HepG2 (cell line): ENCODE measurements at regions not wholly inside any gene's neighbourhood (a gene's known extent, or its start where the extent isn't known, plus 50 kb on each side); places are given as distances from the start of the nearest gene placed in this dataset.

Experiments used
- ATAC-seq: fragments of 200-7000 bp; cut with Tn5 transposase; 3 replicates; pipeline ENCODE4 v1.9.1; 2020; ENCODE audit warnings: mild to moderate bottlenecking, moderate library complexity
- BruUV-seq: library from RNA; stranded (reverse); fragments of 400-500 nt; replicated peaks from 2 replicates; lab custom pipeline; 2021; lab: Mats Ljungman, UMichigan
- CTCF ChIA-PET: fragments of 300-600 bp; formaldehyde crosslinking; extraction: SDS; loops from one replicate; lab custom pipeline; 2021; ENCODE audit warnings: low total read pairs, inconsistent platforms, low intra/inter-chr PET ratio; lab: Yijun Ruan, JAX
- POLR2A ChIA-PET: fragments of 350-600 bp; sonication (Branson Sonifier 250); formaldehyde crosslinking; loops from one replicate; lab custom pipeline; 2020; ENCODE audit warnings: antibody characterized with exemption, inconsistent platforms; lab: Yijun Ruan, JAX
- DNase-seq: peaks from one replicate; pipeline ENCODE4 v3.0.0-alpha.2; 2015; ENCODE audit warnings: low spot score
- FAIRE-seq: peaks from 3 replicates; lab custom pipeline; 2011; peaks lifted over from hg19 to GRCh38; lab: Jason Lieb, UNC
- H2AFZ ChIP-seq: one replicate; pipeline ENCODE4 v1.6.1; 2011; ENCODE audit warnings: low read length, inconsistent platforms
- H3K27ac ChIP-seq: fragments of 300-600 bp; 3 replicates; pipeline ENCODE4 v1.8.0; 2011; ENCODE audit warnings: mixed run types, mild to moderate bottlenecking, mixed read lengths, low read length, inconsistent platforms; ENCODE audit not compliant: insufficient read depth; ENCODE audit errors: extremely low read length
- H3K27me3 ChIP-seq, 2 experiments: fragments of 200-600 bp in 1 of 2; 2 replicates in 1 of 2; 3 replicates in 1 of 2; pipeline versions ENCODE4 v1.6.0 to v1.8.0; 2011; ENCODE audit warnings: low read length in 2 of 2, mild to moderate bottlenecking in 2 of 2, moderate library complexity in 2 of 2, inconsistent platforms in 1 of 2; ENCODE audit not compliant: insufficient read depth in 2 of 2, control insufficient read depth in 1 of 2
- H3K36me3 ChIP-seq, 2 experiments: fragments of 200-600 bp in 1 of 2; replicated peaks in 1 of 2; 2 replicates in 1 of 2; 3 replicates in 1 of 2; pipeline versions ENCODE4 v1.5.1 to v1.8.0; 2011; ENCODE audit warnings: low read length in 2 of 2, inconsistent platforms in 1 of 2; ENCODE audit not compliant: insufficient read depth in 2 of 2, control insufficient read depth in 1 of 2
- H3K4me1 ChIP-seq: 2 replicates; pipeline ENCODE4 v1.5.1; 2012; ENCODE audit warnings: low read length, inconsistent platforms; ENCODE audit not compliant: insufficient read depth
- H3K4me2 ChIP-seq: 2 replicates; pipeline ENCODE4 v1.6.0; 2011; ENCODE audit warnings: low read depth, low read length, inconsistent platforms
- H3K4me3 ChIP-seq, 3 experiments: fragments of 200-600 bp in 1 of 3; sonication (generic), shearing (Covaris generic) in 1 of 3; replicated peaks in 1 of 3; 2 replicates each; pipeline ENCODE4 v1.5.1; 2011 to 2016; ENCODE audit warnings: low read length in 3 of 3, inconsistent platforms in 2 of 3, low read depth in 2 of 3, mild to moderate bottlenecking in 2 of 3, control low read depth in 1 of 3, mixed read lengths in 1 of 3; ENCODE audit not compliant: insufficient read depth in 1 of 3
- H3K79me2 ChIP-seq: one replicate; pipeline ENCODE4 v1.6.1; 2011; ENCODE audit warnings: low read length, inconsistent platforms; ENCODE audit not compliant: insufficient read depth
- H3K9ac ChIP-seq: 2 replicates; pipeline ENCODE4 v1.6.0; 2011; ENCODE audit warnings: mild to moderate bottlenecking, low read depth, low read length, inconsistent platforms; ENCODE audit not compliant: insufficient read depth
- H3K9me3 ChIP-seq: 2 replicates; pipeline ENCODE4 v1.5.1; 2012; ENCODE audit warnings: mild to moderate bottlenecking, low read length
- H4K20me1 ChIP-seq: 2 replicates; pipeline ENCODE4 v1.6.0; 2011; ENCODE audit warnings: inconsistent platforms, mild to moderate bottlenecking, low read length, moderate library complexity; ENCODE audit not compliant: insufficient read depth
- ARHGAP35 ChIP-seq: sonication (generic); formaldehyde crosslinking; IDR thresholded peaks from 2 replicates; pipeline ENCODE4 v1.9.0; 2022; ENCODE audit warnings: mild to moderate bottlenecking, inconsistent platforms, moderate library complexity, missing genetic modification reagents, borderline replicate concordance
- CSRNP2 ChIP-seq: sonication (generic); formaldehyde crosslinking; conservative IDR thresholded peaks from 2 replicates; pipeline ENCODE4 v1.8.0; 2022; ENCODE audit warnings: low read depth, missing genetic modification reagents
- FOXO4 ChIP-seq: sonication (generic); formaldehyde crosslinking; conservative IDR thresholded peaks from 2 replicates; pipeline ENCODE4 v1.8.1; 2023; ENCODE audit warnings: missing genetic modification reagents
- IRX3 ChIP-seq: sonication (generic); formaldehyde crosslinking; IDR thresholded peaks from 2 replicates; pipeline ENCODE4 v1.8.1; 2023; ENCODE audit warnings: mild to moderate bottlenecking, low read depth, missing genetic modification reagents, borderline replicate concordance
- MTF2 ChIP-seq: sonication (generic); formaldehyde crosslinking; IDR thresholded peaks from 2 replicates; pipeline ENCODE4 v1.5.0; 2020; ENCODE audit warnings: missing genetic modification reagents, borderline replicate concordance
- ZFP37 ChIP-seq: sonication (generic); formaldehyde crosslinking; IDR thresholded peaks from 2 replicates; pipeline ENCODE4 v1.4.0; 2020; ENCODE audit warnings: missing genetic modification reagents, borderline replicate concordance
- ZNF33B ChIP-seq: sonication (generic); formaldehyde crosslinking; IDR thresholded peaks from 2 replicates; pipeline ENCODE4 v1.5.1; 2020; ENCODE audit warnings: mild to moderate bottlenecking, missing genetic modification reagents
- ZNF646 ChIP-seq: sonication (generic); formaldehyde crosslinking; IDR thresholded peaks from 2 replicates; pipeline ENCODE4 v1.9.0; 2021; ENCODE audit warnings: mild to moderate bottlenecking, missing genetic modification reagents
- ZNF678 ChIP-seq: sonication (generic); formaldehyde crosslinking; IDR thresholded peaks from 2 replicates; pipeline ENCODE4 v1.4.0; 2020; ENCODE audit warnings: mild to moderate bottlenecking, missing genetic modification reagents
- ZNF761 ChIP-seq: sonication (generic); formaldehyde crosslinking; conservative IDR thresholded peaks from 2 replicates; pipeline ENCODE4 v1.4.0; 2020; ENCODE audit warnings: mild to moderate bottlenecking, missing genetic modification reagents
- WGBS: methylation state at CpG from one replicate; pipeline ENCODE4 v1.1.6; 2017; ENCODE audit warnings: low lambda C conversion rate; 5-methylcytosine and 5-hydroxymethylcytosine counted together
- in situ Hi-C: cut with HindIII; loops from 2 replicates; pipeline ENCODE4 v1.10.0; 2017; ENCODE audit warnings: low pct_unique_long_range_greater_than_20kb; ENCODE audit not compliant: extremely low pct_ligation_motif_present
- intact Hi-C: fragments of 100-400 bp; cut with micrococcal nuclease; formaldehyde crosslinking; loops from one replicate; pipeline ENCODE4 v1.10.0; 2022; ENCODE audit not compliant: unreplicated experiment

GRCh38 chr4:31955346-31955745, 1235.2 kb downstream of the PCDH7 start:
- H3K9ac ChIP-seq, result no peak overlapping the region
- H3K4me2 ChIP-seq, result no peak overlapping the region
- H3K27ac ChIP-seq, result no peak overlapping the region
- 34% methylated on average over 2 of the region's 2 CpGs for WGBS
- no peaks in the 10 kb centered on the region for H3K4me1 ChIP-seq
- no peak overlapping the region for H2AFZ ChIP-seq
- FAIRE-seq, result no peak
- H3K9me3 ChIP-seq, result no peaks in the 10 kb centered on the region; the same call in none of the 2 replicates
- TF ChIP-seq MTF2 (CRISPR knock-in tag) (no peak), ZFP37 (no peak), ZNF33B (no peak), IRX3 (no peak), ZNF646 (CRISPR knock-in tag) (no peak), ARHGAP35 (CRISPR knock-in tag) (no peak), FOXO4 (CRISPR knock-in tag) (no peak), ZNF678 (no peak), ZNF761 (CRISPR knock-in tag) (no peak), CSRNP2 (CRISPR knock-in tag) (no peak)
- no TSS peak for BruUV-seq
- in situ Hi-C loops, result no loop called here
- H3K36me3 ChIP-seq, result no peaks in the 10 kb centered on the region
- ATAC-seq, result no peak
- ChIA-PET CTCF (no interaction called here), POLR2A (no interaction called here)
- no peaks in the 10 kb centered on the region for H4K20me1 ChIP-seq
- no peaks in the 10 kb centered on the region for H3K79me2 ChIP-seq
- H3K4me3 ChIP-seq, result no peak overlapping the region
- DNase-seq, result no peak
- H3K27me3 ChIP-seq, result no peaks in the 10 kb centered on the region
- intact Hi-C loops, result no loop called here
